ENCODE measurements at regions not wholly inside any gene's neighbourhood (a gene's known extent, or its start where the extent isn't known, plus 50 kb on each side); places are given as distances from the start of the nearest gene placed in this dataset.

- DNase-seq (ENCODE audit: low read depth, low spot score): no peak
- ChIA-PET POLR2A (no interaction called here), CTCF (no interaction called here)
- no TSS peak for BruUV-seq (replicated peaks)
- Histone ChIP-seq H3K4me3 (ENCODE audit: low read depth in 2 of 2, low read length in 2 of 2) (no peak overlapping the region), H3K9me3 (ENCODE audit: control insufficient read depth, insufficient read depth, low read depth, low read length) (no peaks in the 10 kb centered on the region), H3K36me3 (ENCODE audit: control insufficient read depth, insufficient read depth, low read length) (no peaks in the 10 kb centered on the region), H3K4me1 (ENCODE audit: control insufficient read depth, insufficient read depth, low read length) (no peaks in the 10 kb centered on the region), H3K27me3 (ENCODE audit: control insufficient read depth, insufficient read depth, low read length) (no peaks in the 10 kb centered on the region), H3K27ac (ENCODE audit: low read length) (no peak overlapping the region)
- TF ChIP-seq, protein P1, sequence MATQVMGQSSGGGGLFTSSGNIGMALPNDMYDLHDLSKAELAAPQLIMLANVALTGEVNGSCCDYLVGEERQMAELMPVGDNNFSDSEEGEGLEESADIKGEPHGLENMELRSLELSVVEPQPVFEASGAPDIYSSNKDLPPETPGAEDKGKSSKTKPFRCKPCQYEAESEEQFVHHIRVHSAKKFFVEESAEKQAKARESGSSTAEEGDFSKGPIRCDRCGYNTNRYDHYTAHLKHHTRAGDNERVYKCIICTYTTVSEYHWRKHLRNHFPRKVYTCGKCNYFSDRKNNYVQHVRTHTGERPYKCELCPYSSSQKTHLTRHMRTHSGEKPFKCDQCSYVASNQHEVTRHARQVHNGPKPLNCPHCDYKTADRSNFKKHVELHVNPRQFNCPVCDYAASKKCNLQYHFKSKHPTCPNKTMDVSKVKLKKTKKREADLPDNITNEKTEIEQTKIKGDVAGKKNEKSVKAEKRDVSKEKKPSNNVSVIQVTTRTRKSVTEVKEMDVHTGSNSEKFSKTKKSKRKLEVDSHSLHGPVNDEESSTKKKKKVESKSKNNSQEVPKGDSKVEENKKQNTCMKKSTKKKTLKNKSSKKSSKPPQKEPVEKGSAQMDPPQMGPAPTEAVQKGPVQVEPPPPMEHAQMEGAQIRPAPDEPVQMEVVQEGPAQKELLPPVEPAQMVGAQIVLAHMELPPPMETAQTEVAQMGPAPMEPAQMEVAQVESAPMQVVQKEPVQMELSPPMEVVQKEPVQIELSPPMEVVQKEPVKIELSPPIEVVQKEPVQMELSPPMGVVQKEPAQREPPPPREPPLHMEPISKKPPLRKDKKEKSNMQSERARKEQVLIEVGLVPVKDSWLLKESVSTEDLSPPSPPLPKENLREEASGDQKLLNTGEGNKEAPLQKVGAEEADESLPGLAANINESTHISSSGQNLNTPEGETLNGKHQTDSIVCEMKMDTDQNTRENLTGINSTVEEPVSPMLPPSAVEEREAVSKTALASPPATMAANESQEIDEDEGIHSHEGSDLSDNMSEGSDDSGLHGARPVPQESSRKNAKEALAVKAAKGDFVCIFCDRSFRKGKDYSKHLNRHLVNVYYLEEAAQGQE (IDR thresholded peaks at IDR 0.05; ENCODE audit: insufficient read depth in 1 of 2, low read depth in 2 of 2, low read length in 1 of 2): no peak
- no peak for TF ChIP-seq SIN3A (IDR thresholded peaks at IDR 0.05; ENCODE audit: borderline replicate concordance, insufficient read depth, low read depth, low read length)
- no peak for TF ChIP-seq POLR2AphosphoS5 (IDR thresholded peaks at IDR 0.05; ENCODE audit: low read depth, low read length)
- TF ChIP-seq, protein P2, sequence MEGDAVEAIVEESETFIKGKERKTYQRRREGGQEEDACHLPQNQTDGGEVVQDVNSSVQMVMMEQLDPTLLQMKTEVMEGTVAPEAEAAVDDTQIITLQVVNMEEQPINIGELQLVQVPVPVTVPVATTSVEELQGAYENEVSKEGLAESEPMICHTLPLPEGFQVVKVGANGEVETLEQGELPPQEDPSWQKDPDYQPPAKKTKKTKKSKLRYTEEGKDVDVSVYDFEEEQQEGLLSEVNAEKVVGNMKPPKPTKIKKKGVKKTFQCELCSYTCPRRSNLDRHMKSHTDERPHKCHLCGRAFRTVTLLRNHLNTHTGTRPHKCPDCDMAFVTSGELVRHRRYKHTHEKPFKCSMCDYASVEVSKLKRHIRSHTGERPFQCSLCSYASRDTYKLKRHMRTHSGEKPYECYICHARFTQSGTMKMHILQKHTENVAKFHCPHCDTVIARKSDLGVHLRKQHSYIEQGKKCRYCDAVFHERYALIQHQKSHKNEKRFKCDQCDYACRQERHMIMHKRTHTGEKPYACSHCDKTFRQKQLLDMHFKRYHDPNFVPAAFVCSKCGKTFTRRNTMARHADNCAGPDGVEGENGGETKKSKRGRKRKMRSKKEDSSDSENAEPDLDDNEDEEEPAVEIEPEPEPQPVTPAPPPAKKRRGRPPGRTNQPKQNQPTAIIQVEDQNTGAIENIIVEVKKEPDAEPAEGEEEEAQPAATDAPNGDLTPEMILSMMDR (IDR thresholded peaks at IDR 0.05): no peak
- TF ChIP-seq TCF7L2 (IDR thresholded peaks at IDR 0.05; ENCODE audit: low read depth, low read length): no peak
- in situ Hi-C loops (cut with HindIII; ENCODE audit: low pct_unique_long_range_greater_than_20kb, low sequenced_read_pairs) (no loop called here), intact Hi-C loops (cut with micrococcal nuclease; ENCODE audit: unreplicated experiment) (no loop called here)
- ATAC-seq: no peak
Measured at GRCh38 chr1:199205740-199206441, 567.1 kb downstream of the PTPRC start.

DNA sequence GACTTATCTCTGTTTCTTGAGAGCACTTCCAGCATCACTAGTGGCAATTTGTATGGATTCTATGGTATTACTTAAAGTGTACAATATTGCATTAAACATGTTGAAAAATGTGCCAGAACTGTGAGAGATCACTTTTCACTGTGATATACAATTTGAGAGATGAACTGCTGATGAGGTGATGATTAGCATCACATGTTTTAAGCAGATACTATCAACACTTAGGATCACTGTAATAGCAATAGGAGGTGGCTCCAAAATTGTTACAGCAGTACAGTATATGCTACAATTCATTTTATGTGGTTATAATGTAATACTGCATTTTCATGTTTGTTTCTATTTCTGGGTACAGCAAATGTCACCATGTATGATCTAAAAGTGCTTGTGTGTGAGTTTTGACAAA is 570.0 kb downstream of the PTPRC start:
- no peak for DNase-seq (ENCODE audit: low read depth, low spot score)
- POLR2A ChIA-PET: no interaction called here
- BruUV-seq (replicated peaks): no TSS peak
- in situ Hi-C loops (cut with HindIII; ENCODE audit: low pct_unique_long_range_greater_than_20kb, low sequenced_read_pairs) (no loop called here), intact Hi-C loops (cut with micrococcal nuclease; ENCODE audit: unreplicated experiment) (no loop called here)
- TF ChIP-seq POLR2AphosphoS5 (IDR thresholded peaks at IDR 0.05; ENCODE audit: low read depth, low read length): no peak
- no peak for TF ChIP-seq SIN3A (IDR thresholded peaks at IDR 0.05; ENCODE audit: borderline replicate concordance, insufficient read depth, low read depth, low read length)
- TF ChIP-seq TCF7L2 (IDR thresholded peaks at IDR 0.05; ENCODE audit: low read depth, low read length): no peak
- CTCF ChIA-PET: no interaction called here
- H3K27ac ChIP-seq (ENCODE audit: low read length): no peak overlapping the region
- no peaks in the 10 kb centered on the region for H3K9me3 ChIP-seq (ENCODE audit: control insufficient read depth, insufficient read depth, low read depth, low read length)
- H3K4me1 ChIP-seq (ENCODE audit: control insufficient read depth, insufficient read depth, low read length): no peaks in the 10 kb centered on the region
- H3K4me3 ChIP-seq (ENCODE audit: low read depth in 2 of 2, low read length in 2 of 2): no peak overlapping the region
- ATAC-seq: no peak
- H3K27me3 ChIP-seq (ENCODE audit: control insufficient read depth, insufficient read depth, low read length): no peaks in the 10 kb centered on the region
- no peaks in the 10 kb centered on the region for H3K36me3 ChIP-seq (ENCODE audit: control insufficient read depth, insufficient read depth, low read length)

GRCh38 chr1:199218065-199218464 is 579.2 kb downstream of the PTPRC start:
- H3K27ac ChIP-seq (ENCODE audit: low read length): no peak overlapping the region
- ChIA-PET POLR2A (no interaction called here), CTCF (no interaction called here)
- H3K4me1 ChIP-seq (ENCODE audit: control insufficient read depth, insufficient read depth, low read length): no peaks in the 10 kb centered on the region
- in situ Hi-C loops (cut with HindIII; ENCODE audit: low pct_unique_long_range_greater_than_20kb, low sequenced_read_pairs) (no loop called here), intact Hi-C loops (cut with micrococcal nuclease; ENCODE audit: unreplicated experiment) (no loop called here)
- TF ChIP-seq SIN3A (IDR thresholded peaks at IDR 0.05; ENCODE audit: borderline replicate concordance, insufficient read depth, low read depth, low read length) (no peak), POLR2AphosphoS5 (IDR thresholded peaks at IDR 0.05; ENCODE audit: low read depth, low read length) (no peak), TCF7L2 (IDR thresholded peaks at IDR 0.05; ENCODE audit: low read depth, low read length) (no peak)
- TF ChIP-seq, protein P2 (IDR thresholded peaks at IDR 0.05): no peak
- TF ChIP-seq, protein P1 (IDR thresholded peaks at IDR 0.05; ENCODE audit: insufficient read depth in 1 of 2, low read depth in 2 of 2, low read length in 1 of 2): no peak
- DNase-seq (ENCODE audit: low read depth, low spot score) (no peak), ATAC-seq (no peak)
- H3K9me3 ChIP-seq (ENCODE audit: control insufficient read depth, insufficient read depth, low read depth, low read length): no peaks in the 10 kb centered on the region
- no peaks in the 10 kb centered on the region for H3K27me3 ChIP-seq (ENCODE audit: control insufficient read depth, insufficient read depth, low read length)
- no peak overlapping the region for H3K4me3 ChIP-seq (ENCODE audit: low read depth in 2 of 2, low read length in 2 of 2)
- no TSS peak for BruUV-seq (replicated peaks)
- H3K36me3 ChIP-seq (ENCODE audit: control insufficient read depth, insufficient read depth, low read length): no peaks in the 10 kb centered on the region
